ENCODE measurements at regions not wholly inside any gene's neighbourhood (a gene's known extent, or its start where the extent isn't known, plus 50 kb on each side); places are given as distances from the start of the nearest gene placed in this dataset.
A peak's percentile ranks its signal among the peaks of the same experiment; 100 is the strongest.

- H3K27ac ChIP-seq = no peak overlapping the region
- no peak overlapping the region for H3K4me3 ChIP-seq
- H3K9me3 ChIP-seq (replicated peaks) = no peaks in the 10 kb centered on the region
These were observed 218.7 kb upstream of the NDST4 start for GRCh38 chr4:115332078-115332477.

GRCh38 chr4:115331241-115331640, 217.8 kb upstream of the NDST4 start:
- Histone ChIP-seq H3K4me1 (no peaks in the 10 kb centered on the region), H3K27me3 (no peaks in the 10 kb centered on the region), H3K9me3 (replicated peaks) (no peaks in the 10 kb centered on the region), H3K4me3 (no peak overlapping the region), H3K27ac (no peak overlapping the region), H3K36me3 (no peaks in the 10 kb centered on the region)
- DNase-seq = no peak

More at GRCh38 chr4:115332078-115332477, 218.7 kb upstream of the NDST4 start:
- DNase-seq = no peak
- H3K4me1 ChIP-seq = no peaks in the 10 kb centered on the region
- no peaks in the 10 kb centered on the region for H3K27me3 ChIP-seq
- H3K36me3 ChIP-seq = no peaks in the 10 kb centered on the region

GRCh38 chr4:115325836-115326235, 212.4 kb upstream of the NDST4 start:
- H3K4me1 ChIP-seq = peaks cover 23% of the 10 kb centered on the region
- H3K4me3 ChIP-seq = no peak overlapping the region
- H3K9me3 ChIP-seq (replicated peaks) = no peaks in the 10 kb centered on the region
- H3K36me3 ChIP-seq = no peaks in the 10 kb centered on the region
- H3K27me3 ChIP-seq = no peaks in the 10 kb centered on the region
- DNase-seq = no peak
- no peak overlapping the region for H3K27ac ChIP-seq

- peaks cover 23% of the 10 kb centered on the region for H3K4me1 ChIP-seq
- no peaks in the 10 kb centered on the region for H3K27me3 ChIP-seq
- H3K36me3 ChIP-seq = no peaks in the 10 kb centered on the region
- no peak overlapping the region for H3K4me3 ChIP-seq
- peak; percentile 80 to 94 for DNase-seq
- H3K27ac ChIP-seq = peak overlapping the region; percentile 70
- no peaks in the 10 kb centered on the region for H3K9me3 ChIP-seq (replicated peaks)
These were observed 209.8 kb upstream of the NDST4 start for GRCh38 chr4:115323106-115323707.

- H3K27ac ChIP-seq = no peak overlapping the region
- H3K9me3 ChIP-seq (replicated peaks) = no peaks in the 10 kb centered on the region
- no peak for DNase-seq
- no peaks in the 10 kb centered on the region for H3K27me3 ChIP-seq
- no peaks in the 10 kb centered on the region for H3K36me3 ChIP-seq
- peaks cover 11% of the 10 kb centered on the region for H3K4me1 ChIP-seq
- H3K4me3 ChIP-seq = no peak overlapping the region
These were observed 201.8 kb upstream of the NDST4 start for GRCh38 chr4:115315182-115315581.

GRCh38 chr4:115310641-115311040, 197.2 kb upstream of the NDST4 start:
- no peaks in the 10 kb centered on the region; the same call in 1 of the 2 replicates for H3K9me3 ChIP-seq (replicated peaks)
- no peaks in the 10 kb centered on the region for H3K27me3 ChIP-seq
- H3K4me1 ChIP-seq = no peaks in the 10 kb centered on the region
- no peaks in the 10 kb centered on the region for H3K36me3 ChIP-seq
- no peak for DNase-seq
- no peak overlapping the region for H3K4me3 ChIP-seq
- H3K27ac ChIP-seq = no peak overlapping the region

GRCh38 chr4:115294717-115295116, 181.3 kb upstream of the NDST4 start:
- Histone ChIP-seq H3K4me1 (peaks cover 34% of the 10 kb centered on the region), H3K36me3 (no peaks in the 10 kb centered on the region), H3K4me3 (no peak overlapping the region), H3K27me3 (no peaks in the 10 kb centered on the region), H3K27ac (no peak overlapping the region), H3K9me3 (replicated peaks) (no peaks in the 10 kb centered on the region)
- no peak for DNase-seq

GRCh38 chr4:115293093-115293462, 179.7 kb upstream of the NDST4 start:
- DNase-seq = peak in 1 of 2 experiments; percentile 38
- no peak overlapping the region for H3K4me3 ChIP-seq
- peaks cover 36% of the 10 kb centered on the region for H3K4me1 ChIP-seq
- H3K9me3 ChIP-seq (replicated peaks) = no peaks in the 10 kb centered on the region
- H3K27me3 ChIP-seq = no peaks in the 10 kb centered on the region
- no peaks in the 10 kb centered on the region for H3K36me3 ChIP-seq
- peak overlapping the region; percentile 98 for H3K27ac ChIP-seq

- H3K27me3 ChIP-seq = no peaks in the 10 kb centered on the region
- DNase-seq = peak; percentile 89 to 96
- peaks cover 42% of the 10 kb centered on the region for H3K4me1 ChIP-seq
- peak overlapping the region; percentile 4; the same call in 1 of the 2 replicates for H3K4me3 ChIP-seq
- peak overlapping the region; percentile 98 for H3K27ac ChIP-seq
- no peaks in the 10 kb centered on the region for H3K9me3 ChIP-seq (replicated peaks)
- H3K36me3 ChIP-seq = no peaks in the 10 kb centered on the region
These were observed 179.1 kb upstream of the NDST4 start for GRCh38 chr4:115292320-115293092.

GRCh38 chr4:115287426-115287825, 174.0 kb upstream of the NDST4 start:
- peaks cover 35% of the 10 kb centered on the region for H3K4me1 ChIP-seq
- no peaks in the 10 kb centered on the region for H3K27me3 ChIP-seq
- no peak overlapping the region for H3K27ac ChIP-seq
- no peaks in the 10 kb centered on the region for H3K9me3 ChIP-seq (replicated peaks)
- no peak overlapping the region for H3K4me3 ChIP-seq
- H3K36me3 ChIP-seq = no peaks in the 10 kb centered on the region
- DNase-seq = no peak

- no peak overlapping the region for H3K4me3 ChIP-seq
- DNase-seq = no peak
- H3K4me1 ChIP-seq = peaks cover 24% of the 10 kb centered on the region
- H3K27me3 ChIP-seq = no peaks in the 10 kb centered on the region
- no peaks in the 10 kb centered on the region for H3K9me3 ChIP-seq (replicated peaks)
- no peak overlapping the region for H3K27ac ChIP-seq
- H3K36me3 ChIP-seq = no peaks in the 10 kb centered on the region; the same call in 1 of the 2 replicates
These were observed 165.9 kb upstream of the NDST4 start for GRCh38 chr4:115279330-115279729.

GRCh38 chr4:115278830-115279229, 165.4 kb upstream of the NDST4 start:
- Histone ChIP-seq H3K36me3 (no peaks in the 10 kb centered on the region; the same call in 1 of the 2 replicates), H3K9me3 (replicated peaks) (no peaks in the 10 kb centered on the region), H3K4me3 (no peak overlapping the region), H3K27ac (no peak overlapping the region), H3K27me3 (no peaks in the 10 kb centered on the region), H3K4me1 (peaks cover 21% of the 10 kb centered on the region)
- no peak for DNase-seq

- peaks cover 20% of the 10 kb centered on the region for H3K4me1 ChIP-seq
- no peak overlapping the region for H3K4me3 ChIP-seq
- H3K9me3 ChIP-seq (replicated peaks) = no peaks in the 10 kb centered on the region
- no peaks in the 10 kb centered on the region; the same call in 1 of the 2 replicates for H3K36me3 ChIP-seq
- no peak for DNase-seq
- no peak overlapping the region for H3K27ac ChIP-seq
- H3K27me3 ChIP-seq = no peaks in the 10 kb centered on the region
These were observed 162.2 kb upstream of the NDST4 start for GRCh38 chr4:115275615-115276014.

GRCh38 chr4:115274545-115274944, 161.1 kb upstream of the NDST4 start:
- no peak for DNase-seq
- Histone ChIP-seq H3K4me3 (no peak overlapping the region), H3K4me1 (peaks cover 20% of the 10 kb centered on the region), H3K9me3 (replicated peaks) (no peaks in the 10 kb centered on the region), H3K27me3 (no peaks in the 10 kb centered on the region), H3K27ac (no peak overlapping the region), H3K36me3 (no peaks in the 10 kb centered on the region; the same call in 1 of the 2 replicates)

GRCh38 chr4:115272594-115272993, 159.2 kb upstream of the NDST4 start:
- no peaks in the 10 kb centered on the region; the same call in 1 of the 2 replicates for H3K36me3 ChIP-seq
- H3K9me3 ChIP-seq (replicated peaks) = no peaks in the 10 kb centered on the region
- H3K27me3 ChIP-seq = no peaks in the 10 kb centered on the region
- no peak overlapping the region for H3K4me3 ChIP-seq
- no peak for DNase-seq
- H3K4me1 ChIP-seq = peaks cover 12% of the 10 kb centered on the region
- no peak overlapping the region for H3K27ac ChIP-seq

Measured in SJCRH30 (cell line).